ENCODE measurements at regions not wholly inside any gene's neighbourhood (a gene's known extent, or its start where the extent isn't known, plus 50 kb on each side); places are given as distances from the start of the nearest gene placed in this dataset. TPM values are rescaled to one million over a fixed set of nuclear protein-coding genes. Genes with fewer than 3 reads are reported as not detected.

GRCh38 chr20:61192337-61192950 lies 59.6 kb upstream of the CDH4 start:
- no peak for TF ChIP-seq CTCF (IDR thresholded peaks at IDR 0.05)
- H3K4me3 ChIP-seq, result no peak overlapping the region
- intact Hi-C loops (cut with DNase I, micrococcal nuclease), result no loop called here
- DNase-seq (no peak), ATAC-seq (no peak)
- H3K36me3 ChIP-seq (ENCODE audit: low read depth), result no peaks in the 10 kb centered on the region
- no peaks in the 10 kb centered on the region for H3K9me3 ChIP-seq
- no peaks in the 10 kb centered on the region for H3K4me1 ChIP-seq (ENCODE audit: low read depth)

GRCh38 chr20:61193164-61193563 lies 58.9 kb upstream of the CDH4 start:
- Histone ChIP-seq H3K36me3 (ENCODE audit: low read depth) (no peaks in the 10 kb centered on the region), H3K4me3 (no peak overlapping the region), H3K9me3 (no peaks in the 10 kb centered on the region), H3K4me1 (ENCODE audit: low read depth) (no peaks in the 10 kb centered on the region)
- no peak for ATAC-seq
- intact Hi-C loops (cut with DNase I, micrococcal nuclease), result no loop called here
- DNase-seq, result no peak
- no peak for TF ChIP-seq CTCF (IDR thresholded peaks at IDR 0.05)

Small RNA genes in the stretch of these regions (microRNA-seq; reads per million reads assigned to microRNA genes)
- gene MIR4533 (not detected), gene MIR548AG2 (not detected), gene MIR646 (not detected)
